ENCODE measurements at regions not wholly inside any gene's neighbourhood (a gene's known extent, or its start where the extent isn't known, plus 50 kb on each side); places are given as distances from the start of the nearest gene placed in this dataset.

DNA sequence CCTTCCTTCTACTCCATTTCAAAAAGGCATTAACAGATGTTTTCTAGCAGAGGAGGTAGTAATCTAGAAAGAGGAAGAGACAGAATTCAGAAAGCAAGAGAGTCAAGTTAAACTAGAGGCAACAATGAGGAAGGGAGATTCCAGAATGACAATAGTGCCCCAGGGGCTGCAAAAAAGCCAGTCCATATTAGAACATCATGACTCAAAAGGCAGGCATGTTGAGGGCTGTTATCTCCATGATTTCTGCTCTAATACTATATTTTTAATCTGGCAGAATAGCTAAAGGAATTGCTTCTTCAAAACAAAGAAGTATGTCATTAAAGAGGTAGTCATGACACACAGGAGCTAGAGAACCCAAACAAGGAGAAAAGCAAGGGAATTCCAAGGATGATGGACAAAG, 599.6 kb downstream of the INHBA start:
- Histone ChIP-seq H3K4me1 (ENCODE audit: insufficient read depth) (peaks cover 5% of the 10 kb centered on the region; the same call in 1 of the 2 replicates), H3K36me3 (ENCODE audit: insufficient read depth) (no peaks in the 10 kb centered on the region), H2AFZ (no peak overlapping the region), H3K4me2 (no peak overlapping the region), H3K4me3 (no peak overlapping the region), H3K27me3 (ENCODE audit: insufficient read depth) (no peaks in the 10 kb centered on the region), H4K20me1 (replicated peaks; ENCODE audit: insufficient read depth) (no peaks in the 10 kb centered on the region), H3K27ac (ENCODE audit: low read depth) (no peak overlapping the region), H3K9me2 (ENCODE audit: insufficient read depth) (peaks cover 8% of the 10 kb centered on the region), H3F3A (replicated peaks; ENCODE audit: low read depth) (no peaks in the 10 kb centered on the region), H3K79me2 (replicated peaks; ENCODE audit: insufficient read depth) (no peaks in the 10 kb centered on the region)
- H3K36me3 Mint-ChIP-seq (ENCODE audit: low read depth) = no peaks in the 10 kb centered on the region
- H3K4me3 Mint-ChIP-seq = no peak overlapping the region
- H3K4me1 Mint-ChIP-seq = peaks cover 6% of the 10 kb centered on the region
- H3K9me3 Mint-ChIP-seq = no peaks in the 10 kb centered on the region; the same call in 2 of the 3 replicates
- peaks cover 1% of the 10 kb centered on the region for H3K27me3 Mint-ChIP-seq (ENCODE audit: insufficient read depth, low read depth, poor library complexity)
- ATAC-seq (no peak; the same call in 2 of the 3 replicates), DNase-seq (ENCODE audit: low spot score) (peak; percentile 31)
- peak overlapping the region; percentile 12; the same call in 1 of the 2 replicates for H3K27ac Mint-ChIP-seq
- TF ChIP-seq, protein P1, sequence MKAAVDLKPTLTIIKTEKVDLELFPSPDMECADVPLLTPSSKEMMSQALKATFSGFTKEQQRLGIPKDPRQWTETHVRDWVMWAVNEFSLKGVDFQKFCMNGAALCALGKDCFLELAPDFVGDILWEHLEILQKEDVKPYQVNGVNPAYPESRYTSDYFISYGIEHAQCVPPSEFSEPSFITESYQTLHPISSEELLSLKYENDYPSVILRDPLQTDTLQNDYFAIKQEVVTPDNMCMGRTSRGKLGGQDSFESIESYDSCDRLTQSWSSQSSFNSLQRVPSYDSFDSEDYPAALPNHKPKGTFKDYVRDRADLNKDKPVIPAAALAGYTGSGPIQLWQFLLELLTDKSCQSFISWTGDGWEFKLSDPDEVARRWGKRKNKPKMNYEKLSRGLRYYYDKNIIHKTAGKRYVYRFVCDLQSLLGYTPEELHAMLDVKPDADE (IDR thresholded peaks at IDR 0.05) = no peak
- TF ChIP-seq, protein P2, sequence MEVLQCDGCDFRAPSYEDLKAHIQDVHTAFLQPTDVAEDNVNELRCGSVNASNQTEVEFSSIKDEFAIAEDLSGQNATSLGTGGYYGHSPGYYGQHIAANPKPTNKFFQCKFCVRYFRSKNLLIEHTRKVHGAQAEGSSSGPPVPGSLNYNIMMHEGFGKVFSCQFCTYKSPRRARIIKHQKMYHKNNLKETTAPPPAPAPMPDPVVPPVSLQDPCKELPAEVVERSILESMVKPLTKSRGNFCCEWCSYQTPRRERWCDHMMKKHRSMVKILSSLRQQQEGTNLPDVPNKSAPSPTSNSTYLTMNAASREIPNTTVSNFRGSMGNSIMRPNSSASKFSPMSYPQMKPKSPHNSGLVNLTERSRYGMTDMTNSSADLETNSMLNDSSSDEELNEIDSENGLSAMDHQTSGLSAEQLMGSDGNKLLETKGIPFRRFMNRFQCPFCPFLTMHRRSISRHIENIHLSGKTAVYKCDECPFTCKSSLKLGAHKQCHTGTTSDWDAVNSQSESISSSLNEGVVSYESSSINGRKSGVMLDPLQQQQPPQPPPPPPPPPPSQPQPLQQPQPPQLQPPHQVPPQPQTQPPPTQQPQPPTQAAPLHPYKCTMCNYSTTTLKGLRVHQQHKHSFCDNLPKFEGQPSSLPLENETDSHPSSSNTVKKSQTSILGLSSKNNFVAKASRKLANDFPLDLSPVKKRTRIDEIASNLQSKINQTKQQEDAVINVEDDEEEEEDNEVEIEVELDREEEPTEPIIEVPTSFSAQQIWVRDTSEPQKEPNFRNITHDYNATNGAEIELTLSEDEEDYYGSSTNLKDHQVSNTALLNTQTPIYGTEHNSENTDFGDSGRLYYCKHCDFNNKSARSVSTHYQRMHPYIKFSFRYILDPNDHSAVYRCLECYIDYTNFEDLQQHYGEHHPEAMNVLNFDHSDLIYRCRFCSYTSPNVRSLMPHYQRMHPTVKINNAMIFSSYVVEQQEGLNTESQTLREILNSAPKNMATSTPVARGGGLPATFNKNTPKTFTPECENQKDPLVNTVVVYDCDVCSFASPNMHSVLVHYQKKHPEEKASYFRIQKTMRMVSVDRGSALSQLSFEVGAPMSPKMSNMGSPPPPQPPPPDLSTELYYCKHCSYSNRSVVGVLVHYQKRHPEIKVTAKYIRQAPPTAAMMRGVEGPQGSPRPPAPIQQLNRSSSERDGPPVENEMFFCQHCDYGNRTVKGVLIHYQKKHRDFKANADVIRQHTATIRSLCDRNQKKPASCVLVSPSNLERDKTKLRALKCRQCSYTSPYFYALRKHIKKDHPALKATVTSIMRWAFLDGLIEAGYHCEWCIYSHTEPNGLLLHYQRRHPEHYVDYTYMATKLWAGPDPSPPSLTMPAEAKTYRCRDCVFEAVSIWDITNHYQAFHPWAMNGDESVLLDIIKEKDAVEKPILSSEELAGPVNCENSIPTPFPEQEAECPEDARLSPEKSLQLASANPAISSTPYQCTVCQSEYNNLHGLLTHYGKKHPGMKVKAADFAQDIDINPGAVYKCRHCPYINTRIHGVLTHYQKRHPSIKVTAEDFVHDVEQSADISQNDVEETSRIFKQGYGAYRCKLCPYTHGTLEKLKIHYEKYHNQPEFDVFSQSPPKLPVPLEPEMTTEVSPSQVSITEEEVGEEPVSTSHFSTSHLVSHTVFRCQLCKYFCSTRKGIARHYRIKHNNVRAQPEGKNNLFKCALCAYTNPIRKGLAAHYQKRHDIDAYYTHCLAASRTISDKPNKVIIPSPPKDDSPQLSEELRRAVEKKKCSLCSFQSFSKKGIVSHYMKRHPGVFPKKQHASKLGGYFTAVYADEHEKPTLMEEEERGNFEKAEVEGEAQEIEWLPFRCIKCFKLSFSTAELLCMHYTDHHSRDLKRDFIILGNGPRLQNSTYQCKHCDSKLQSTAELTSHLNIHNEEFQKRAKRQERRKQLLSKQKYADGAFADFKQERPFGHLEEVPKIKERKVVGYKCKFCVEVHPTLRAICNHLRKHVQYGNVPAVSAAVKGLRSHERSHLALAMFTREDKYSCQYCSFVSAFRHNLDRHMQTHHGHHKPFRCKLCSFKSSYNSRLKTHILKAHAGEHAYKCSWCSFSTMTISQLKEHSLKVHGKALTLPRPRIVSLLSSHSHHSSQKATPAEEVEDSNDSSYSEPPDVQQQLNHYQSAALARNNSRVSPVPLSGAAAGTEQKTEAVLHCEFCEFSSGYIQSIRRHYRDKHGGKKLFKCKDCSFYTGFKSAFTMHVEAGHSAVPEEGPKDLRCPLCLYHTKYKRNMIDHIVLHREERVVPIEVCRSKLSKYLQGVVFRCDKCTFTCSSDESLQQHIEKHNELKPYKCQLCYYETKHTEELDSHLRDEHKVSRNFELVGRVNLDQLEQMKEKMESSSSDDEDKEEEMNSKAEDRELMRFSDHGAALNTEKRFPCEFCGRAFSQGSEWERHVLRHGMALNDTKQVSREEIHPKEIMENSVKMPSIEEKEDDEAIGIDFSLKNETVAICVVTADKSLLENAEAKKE (CRISPR knock-in tag; IDR thresholded peaks at IDR 0.05) = peak; percentile 6; the same call in 1 of the 2 replicates

- Histone ChIP-seq H3K36me3 (ENCODE audit: insufficient read depth) (no peaks in the 10 kb centered on the region), H3K4me1 (ENCODE audit: insufficient read depth) (peaks cover 5% of the 10 kb centered on the region; the same call in 1 of the 2 replicates), H3K4me2 (no peak overlapping the region), H3F3A (replicated peaks; ENCODE audit: low read depth) (no peaks in the 10 kb centered on the region), H3K4me3 (no peak overlapping the region), H3K27me3 (ENCODE audit: insufficient read depth) (no peaks in the 10 kb centered on the region), H3K27ac (ENCODE audit: low read depth) (no peak overlapping the region), H4K20me1 (replicated peaks; ENCODE audit: insufficient read depth) (no peaks in the 10 kb centered on the region), H3K79me2 (replicated peaks; ENCODE audit: insufficient read depth) (no peaks in the 10 kb centered on the region), H3K9me2 (ENCODE audit: insufficient read depth) (peaks cover 8% of the 10 kb centered on the region; the same call in 1 of the 2 replicates), H2AFZ (no peak overlapping the region)
- no peak overlapping the region for H3K4me3 Mint-ChIP-seq
- H3K27me3 Mint-ChIP-seq (ENCODE audit: insufficient read depth, low read depth, poor library complexity) = peaks cover 1% of the 10 kb centered on the region
- no peaks in the 10 kb centered on the region for H3K9me3 Mint-ChIP-seq
- ATAC-seq (no peak), DNase-seq (ENCODE audit: low spot score) (no peak)
- H3K27ac Mint-ChIP-seq = no peak overlapping the region
- no peaks in the 10 kb centered on the region for H3K36me3 Mint-ChIP-seq (ENCODE audit: low read depth)
- H3K4me1 Mint-ChIP-seq = peaks cover 7% of the 10 kb centered on the region
- TF ChIP-seq EZH2phosphoT487 (IDR thresholded peaks at IDR 0.05; ENCODE audit: unreplicated experiment) = no peak
- TF ChIP-seq EZH2 (IDR thresholded peaks at IDR 0.05; ENCODE audit: low read depth, unreplicated experiment) = no peak
- no peak for TF ChIP-seq ZNF331 (CRISPR knock-in tag; IDR thresholded peaks at IDR 0.05; ENCODE audit: low read depth)
- no peak for TF ChIP-seq POLR2AphosphoS5 (IDR thresholded peaks at IDR 0.05; ENCODE audit: low read depth)
- TF ChIP-seq STAT1 (IDR thresholded peaks at IDR 0.05; ENCODE audit: unreplicated experiment) = no peak
- TF ChIP-seq ZNF114 (CRISPR knock-in tag; IDR thresholded peaks at IDR 0.05) = no peak
Measured at GRCh38 chr7:41098846-41099245, 604.0 kb downstream of the INHBA start.

All from GM23338 (cell line).